MM.1S (cell line): ENCODE measurements at regions not wholly inside any gene's neighbourhood (a gene's known extent, or its start where the extent isn't known, plus 50 kb on each side); places are given as distances from the start of the nearest gene placed in this dataset.

Experiments
- CTCF ChIP-seq: fragments of 300-600 bp; sonication (generic); IDR thresholded peaks from 2 replicates; pipeline ENCODE4 v1.5.1; 2016; ENCODE audit warnings: antibody characterized with exemption, low read length, mixed read lengths
- EZH2 ChIP-seq: fragments of 300-600 bp; sonication (generic); optimal IDR thresholded peaks from 2 replicates; pipeline ENCODE3; 2017; ENCODE audit warnings: low read depth, mild to moderate bottlenecking, antibody characterized with exemption, low read length, mixed read lengths
- EZH2phosphoT487 ChIP-seq: fragments of 300-600 bp; sonication (generic); IDR thresholded peaks from 2 replicates; pipeline ENCODE4 v1.6.1; 2018; ENCODE audit warnings: antibody characterized with exemption, low read length

- TF ChIP-seq CTCF (no peak), EZH2phosphoT487 (no peak), EZH2 (no peak)
Observed at GRCh38 chr12:66799551-66799950, 120.7 kb upstream of the GRIP1 start.
